ENCODE measurements at regions not wholly inside any gene's neighbourhood (a gene's known extent, or its start where the extent isn't known, plus 50 kb on each side); places are given as distances from the start of the nearest gene placed in this dataset.
A peak's percentile ranks its signal among the peaks of the same experiment; 100 is the strongest.

- TF ChIP-seq, protein P1, sequence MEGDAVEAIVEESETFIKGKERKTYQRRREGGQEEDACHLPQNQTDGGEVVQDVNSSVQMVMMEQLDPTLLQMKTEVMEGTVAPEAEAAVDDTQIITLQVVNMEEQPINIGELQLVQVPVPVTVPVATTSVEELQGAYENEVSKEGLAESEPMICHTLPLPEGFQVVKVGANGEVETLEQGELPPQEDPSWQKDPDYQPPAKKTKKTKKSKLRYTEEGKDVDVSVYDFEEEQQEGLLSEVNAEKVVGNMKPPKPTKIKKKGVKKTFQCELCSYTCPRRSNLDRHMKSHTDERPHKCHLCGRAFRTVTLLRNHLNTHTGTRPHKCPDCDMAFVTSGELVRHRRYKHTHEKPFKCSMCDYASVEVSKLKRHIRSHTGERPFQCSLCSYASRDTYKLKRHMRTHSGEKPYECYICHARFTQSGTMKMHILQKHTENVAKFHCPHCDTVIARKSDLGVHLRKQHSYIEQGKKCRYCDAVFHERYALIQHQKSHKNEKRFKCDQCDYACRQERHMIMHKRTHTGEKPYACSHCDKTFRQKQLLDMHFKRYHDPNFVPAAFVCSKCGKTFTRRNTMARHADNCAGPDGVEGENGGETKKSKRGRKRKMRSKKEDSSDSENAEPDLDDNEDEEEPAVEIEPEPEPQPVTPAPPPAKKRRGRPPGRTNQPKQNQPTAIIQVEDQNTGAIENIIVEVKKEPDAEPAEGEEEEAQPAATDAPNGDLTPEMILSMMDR (conservative IDR thresholded peaks at IDR 0.05; ENCODE audit: low read depth, low read length) = no peak
- DNase-seq (ENCODE audit: low read depth) = no peak
- H3K4me3 ChIP-seq (ENCODE audit: low read depth, low read length) = no peak overlapping the region
Measured at GRCh38 chr4:127534041-127534825, 98.5 kb upstream of the INTU start.

- TF ChIP-seq, protein P1 (conservative IDR thresholded peaks at IDR 0.05; ENCODE audit: low read depth, low read length) = no peak
- no peak overlapping the region for H3K4me3 ChIP-seq (ENCODE audit: low read depth, low read length)
- no peak for DNase-seq (ENCODE audit: low read depth)
Measured at GRCh38 chr4:127538016-127538415, 94.7 kb upstream of the INTU start.

DNA sequence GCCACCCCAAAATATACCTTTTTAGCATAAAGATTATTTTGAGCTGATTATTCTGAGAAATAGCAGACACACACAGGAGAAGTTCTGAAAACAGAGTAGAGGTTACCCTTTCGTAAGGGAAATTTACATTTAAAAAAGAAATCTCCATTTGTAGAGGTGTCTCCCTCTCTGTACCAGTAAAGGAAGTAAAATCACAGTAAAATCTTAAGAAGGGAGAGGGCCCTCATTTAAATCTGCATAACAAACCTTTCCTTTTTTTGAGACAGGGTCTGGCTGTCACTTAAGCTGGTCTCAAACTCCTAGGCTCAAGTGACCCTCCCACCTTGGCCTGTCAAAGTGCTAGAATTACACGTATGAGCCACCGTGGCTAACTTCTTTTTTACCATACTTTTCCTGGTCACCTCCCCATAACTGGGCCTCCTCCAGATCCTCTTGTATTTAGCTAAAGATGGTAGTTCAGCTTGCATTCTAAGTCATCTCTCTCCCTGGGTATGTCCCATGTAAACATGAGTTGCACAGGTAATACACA is 92.2 kb upstream of the INTU start:
- H3K4me3 ChIP-seq (ENCODE audit: low read depth, low read length) = no peak overlapping the region
- TF ChIP-seq, protein P1 (conservative IDR thresholded peaks at IDR 0.05; ENCODE audit: low read depth, low read length) = no peak
- no peak for DNase-seq (ENCODE audit: low read depth)

- H3K4me3 ChIP-seq (ENCODE audit: low read depth, low read length) = no peak overlapping the region
- TF ChIP-seq, protein P1 (conservative IDR thresholded peaks at IDR 0.05; ENCODE audit: low read depth, low read length) = no peak
- DNase-seq (ENCODE audit: low read depth) = no peak
Measured at GRCh38 chr4:127545271-127545670, 87.5 kb upstream of the INTU start.

DNA sequence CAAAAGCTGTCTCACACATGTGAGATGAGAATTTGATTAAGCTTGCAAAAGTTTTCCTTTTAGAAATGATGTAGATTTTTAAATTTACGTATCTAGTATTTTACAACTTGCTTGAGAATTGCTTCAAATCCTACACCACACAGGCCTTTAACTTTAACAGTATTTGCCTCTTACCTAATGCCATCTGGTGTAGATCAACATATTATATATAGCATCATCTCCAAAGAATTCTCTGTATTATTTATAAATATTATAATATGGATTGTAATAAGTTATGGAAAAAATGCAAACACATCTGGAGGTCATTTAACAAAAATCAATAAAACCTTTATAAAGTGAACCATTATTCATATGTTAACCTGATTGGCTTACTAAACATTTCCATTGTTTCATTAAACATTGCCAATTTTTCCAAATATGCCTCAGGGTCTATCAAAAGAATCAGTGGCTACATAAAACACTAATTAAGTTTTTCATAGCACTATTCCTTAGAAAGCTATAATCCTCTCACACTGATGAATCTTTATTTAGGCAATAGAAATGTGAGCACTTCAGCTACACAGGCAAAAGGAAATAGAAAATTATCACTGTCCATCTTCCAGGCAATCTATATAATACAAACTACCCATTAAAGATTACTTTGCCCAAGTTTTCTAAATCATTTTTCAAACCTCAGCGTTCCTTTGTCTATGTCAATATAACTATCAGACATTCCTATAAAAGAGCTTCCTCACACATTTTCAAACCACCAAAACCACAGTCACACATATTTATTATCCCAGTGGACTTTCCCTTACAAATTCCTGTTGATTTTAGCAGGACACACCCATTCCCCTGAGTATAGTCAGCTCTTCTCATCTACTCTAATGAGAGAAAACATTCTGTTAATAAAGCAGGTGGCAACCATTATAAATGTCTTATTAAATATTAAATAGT is 83.5 kb upstream of the INTU start:
- TF ChIP-seq, protein P1 (conservative IDR thresholded peaks at IDR 0.05; ENCODE audit: low read depth, low read length) = no peak
- no peak for DNase-seq (ENCODE audit: low read depth)
- H3K4me3 ChIP-seq (ENCODE audit: low read depth, low read length) = no peak overlapping the region

DNA sequence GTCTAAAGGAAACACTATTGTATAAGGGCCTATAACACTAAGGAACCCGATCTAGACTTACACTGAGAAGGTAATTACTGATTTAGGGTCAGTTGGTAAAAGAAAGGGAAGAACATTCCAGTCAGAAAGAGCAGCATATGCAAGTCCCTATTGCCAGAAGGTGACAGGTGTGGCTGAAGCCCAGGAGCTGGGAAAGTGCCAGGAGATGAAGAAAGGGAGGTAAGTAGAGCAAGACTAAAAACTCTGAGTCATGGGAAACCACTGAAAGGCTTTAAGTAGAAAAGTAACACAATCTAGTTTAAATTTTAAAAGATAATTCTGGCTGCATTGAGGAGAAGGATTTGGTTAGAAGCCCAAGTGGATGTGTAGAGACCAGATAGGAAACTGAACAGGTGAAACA is 77.7 kb upstream of the INTU start:
- TF ChIP-seq, protein P1 (conservative IDR thresholded peaks at IDR 0.05; ENCODE audit: low read depth, low read length) = no peak
- H3K4me3 ChIP-seq (ENCODE audit: low read depth, low read length) = no peak overlapping the region
- peak; percentile 76 for DNase-seq (ENCODE audit: low read depth)
